ENCODE measurements at regions not wholly inside any gene's neighbourhood (a gene's known extent, or its start where the extent isn't known, plus 50 kb on each side); places are given as distances from the start of the nearest gene placed in this dataset.

- POLR2A ChIA-PET: no interaction called here
- H3K27ac Mint-ChIP-seq (ENCODE audit: low read depth, unreplicated experiment): no peak overlapping the region
- H3K4me3 Mint-ChIP-seq (ENCODE audit: unreplicated experiment): no peak overlapping the region
- CTCF ChIA-PET: no interaction called here
- H3K36me3 Mint-ChIP-seq (ENCODE audit: insufficient read depth, unreplicated experiment): no peaks in the 10 kb centered on the region
- no peak for TF ChIP-seq CTCF (IDR thresholded peaks at IDR 0.05; ENCODE audit: unreplicated experiment)
- H3K9me3 Mint-ChIP-seq (ENCODE audit: unreplicated experiment): peaks cover 2% of the 10 kb centered on the region
- no peak for DNase-seq (ENCODE audit: unreplicated experiment)
- intact Hi-C loops (cut with micrococcal nuclease): no loop called here
- H3K4me1 Mint-ChIP-seq (ENCODE audit: insufficient read depth, unreplicated experiment): no peaks in the 10 kb centered on the region
- H3K27me3 Mint-ChIP-seq (ENCODE audit: insufficient read depth, unreplicated experiment): no peaks in the 10 kb centered on the region
- BruUV-seq (replicated peaks): no TSS peak
Measured at GRCh38 chr6:169310983-169311382, 57.3 kb upstream of the THBS2 start.
